ENCODE measurements at regions not wholly inside any gene's neighbourhood (a gene's known extent, or its start where the extent isn't known, plus 50 kb on each side); places are given as distances from the start of the nearest gene placed in this dataset.

GRCh38 chr4:133943081-133943480 lies 258.5 kb downstream of the PABPC4L start:
- Histone ChIP-seq H3K27me3 (ENCODE audit: control insufficient read depth, insufficient read depth, low read length) (no peaks in the 10 kb centered on the region), H3K4me1 (ENCODE audit: control insufficient read depth, low read depth, low read length) (peaks cover 6% of the 10 kb centered on the region), H3K4me3 (ENCODE audit: low read length) (no peak overlapping the region), H3K9me3 (ENCODE audit: control insufficient read depth, low read depth, low read length) (no peaks in the 10 kb centered on the region), H3K9ac (ENCODE audit: low read length) (no peak overlapping the region), H3K36me3 (ENCODE audit: control insufficient read depth, low read depth, low read length) (no peaks in the 10 kb centered on the region), H3K27ac (ENCODE audit: low read length) (no peak overlapping the region)

- Histone ChIP-seq H3K9me3 (ENCODE audit: control insufficient read depth, low read depth, low read length) (no peaks in the 10 kb centered on the region), H3K36me3 (ENCODE audit: control insufficient read depth, low read depth, low read length) (no peaks in the 10 kb centered on the region)
Observed at GRCh38 chr4:133938061-133938460, 263.5 kb downstream of the PABPC4L start.

GRCh38 chr4:133929531-133930239 lies 271.9 kb downstream of the PABPC4L start:
- no peaks in the 10 kb centered on the region for H3K36me3 ChIP-seq (ENCODE audit: control insufficient read depth, low read depth, low read length)
- no peaks in the 10 kb centered on the region for H3K4me1 ChIP-seq (ENCODE audit: control insufficient read depth, low read depth, low read length)
- H3K9me3 ChIP-seq (ENCODE audit: control insufficient read depth, low read depth, low read length), result no peaks in the 10 kb centered on the region
- no peak overlapping the region for H3K27ac ChIP-seq (ENCODE audit: low read length)
- no peak overlapping the region for H3K4me3 ChIP-seq (ENCODE audit: low read length)
- no peaks in the 10 kb centered on the region for H3K27me3 ChIP-seq (ENCODE audit: control insufficient read depth, insufficient read depth, low read length)
- no peak overlapping the region for H3K9ac ChIP-seq (ENCODE audit: low read length)

More at GRCh38 chr4:133938061-133938460, 263.5 kb downstream of the PABPC4L start:
- Histone ChIP-seq H3K27ac (ENCODE audit: low read length) (no peak overlapping the region), H3K4me3 (ENCODE audit: low read length) (no peak overlapping the region), H3K9ac (ENCODE audit: low read length) (no peak overlapping the region), H3K27me3 (ENCODE audit: control insufficient read depth, insufficient read depth, low read length) (no peaks in the 10 kb centered on the region), H3K4me1 (ENCODE audit: control insufficient read depth, low read depth, low read length) (peaks cover 6% of the 10 kb centered on the region)

GRCh38 chr4:133921280-133922195 lies 280.1 kb downstream of the PABPC4L start:
- Histone ChIP-seq H3K36me3 (ENCODE audit: control insufficient read depth, low read depth, low read length) (no peaks in the 10 kb centered on the region), H3K4me3 (ENCODE audit: low read length) (no peak overlapping the region), H3K4me1 (ENCODE audit: control insufficient read depth, low read depth, low read length) (no peaks in the 10 kb centered on the region), H3K27me3 (ENCODE audit: control insufficient read depth, insufficient read depth, low read length) (no peaks in the 10 kb centered on the region), H3K27ac (ENCODE audit: low read length) (no peak overlapping the region), H3K9ac (ENCODE audit: low read length) (no peak overlapping the region), H3K9me3 (ENCODE audit: control insufficient read depth, low read depth, low read length) (no peaks in the 10 kb centered on the region)

GRCh38 chr4:133920236-133920635 lies 281.4 kb downstream of the PABPC4L start:
- no peak overlapping the region for H3K4me3 ChIP-seq (ENCODE audit: low read length)
- H3K4me1 ChIP-seq (ENCODE audit: control insufficient read depth, low read depth, low read length), result no peaks in the 10 kb centered on the region
- H3K36me3 ChIP-seq (ENCODE audit: control insufficient read depth, low read depth, low read length), result no peaks in the 10 kb centered on the region
- no peaks in the 10 kb centered on the region for H3K27me3 ChIP-seq (ENCODE audit: control insufficient read depth, insufficient read depth, low read length)
- no peak overlapping the region for H3K9ac ChIP-seq (ENCODE audit: low read length)
- no peaks in the 10 kb centered on the region for H3K9me3 ChIP-seq (ENCODE audit: control insufficient read depth, low read depth, low read length)
- no peak overlapping the region for H3K27ac ChIP-seq (ENCODE audit: low read length)

- Histone ChIP-seq H3K9me3 (ENCODE audit: control insufficient read depth, low read depth, low read length) (no peaks in the 10 kb centered on the region), H3K27me3 (ENCODE audit: control insufficient read depth, insufficient read depth, low read length) (no peaks in the 10 kb centered on the region), H3K36me3 (ENCODE audit: control insufficient read depth, low read depth, low read length) (no peaks in the 10 kb centered on the region), H3K4me1 (ENCODE audit: control insufficient read depth, low read depth, low read length) (no peaks in the 10 kb centered on the region), H3K4me3 (ENCODE audit: low read length) (no peak overlapping the region), H3K9ac (ENCODE audit: low read length) (no peak overlapping the region), H3K27ac (ENCODE audit: low read length) (no peak overlapping the region)
Observed at GRCh38 chr4:133910165-133910564, 291.4 kb downstream of the PABPC4L start.

GRCh38 chr4:133903029-133903428 lies 298.6 kb downstream of the PABPC4L start:
- H3K27me3 ChIP-seq (ENCODE audit: control insufficient read depth, insufficient read depth, low read length), result no peaks in the 10 kb centered on the region
- H3K27ac ChIP-seq (ENCODE audit: low read length), result no peak overlapping the region
- no peaks in the 10 kb centered on the region for H3K36me3 ChIP-seq (ENCODE audit: control insufficient read depth, low read depth, low read length)
- no peaks in the 10 kb centered on the region for H3K4me1 ChIP-seq (ENCODE audit: control insufficient read depth, low read depth, low read length)
- no peak overlapping the region for H3K4me3 ChIP-seq (ENCODE audit: low read length)
- H3K9ac ChIP-seq (ENCODE audit: low read length), result no peak overlapping the region
- H3K9me3 ChIP-seq (ENCODE audit: control insufficient read depth, low read depth, low read length), result no peaks in the 10 kb centered on the region

- H3K4me3 ChIP-seq (ENCODE audit: low read length), result no peak overlapping the region
- H3K9ac ChIP-seq (ENCODE audit: low read length), result no peak overlapping the region
- no peaks in the 10 kb centered on the region for H3K9me3 ChIP-seq (ENCODE audit: control insufficient read depth, low read depth, low read length)
- no peaks in the 10 kb centered on the region for H3K4me1 ChIP-seq (ENCODE audit: control insufficient read depth, low read depth, low read length)
- H3K36me3 ChIP-seq (ENCODE audit: control insufficient read depth, low read depth, low read length), result no peaks in the 10 kb centered on the region
- no peaks in the 10 kb centered on the region for H3K27me3 ChIP-seq (ENCODE audit: control insufficient read depth, insufficient read depth, low read length)
- H3K27ac ChIP-seq (ENCODE audit: low read length), result no peak overlapping the region
Observed at GRCh38 chr4:133891011-133891410, 310.6 kb downstream of the PABPC4L start.

- Histone ChIP-seq H3K9me3 (ENCODE audit: control insufficient read depth, low read depth, low read length) (no peaks in the 10 kb centered on the region), H3K36me3 (ENCODE audit: control insufficient read depth, low read depth, low read length) (no peaks in the 10 kb centered on the region)
Observed at GRCh38 chr4:133887723-133888122, 313.9 kb downstream of the PABPC4L start.

GRCh38 chr4:133869486-133869885 lies 332.1 kb downstream of the PABPC4L start:
- H3K9ac ChIP-seq (ENCODE audit: low read length), result no peak overlapping the region
- H3K9me3 ChIP-seq (ENCODE audit: control insufficient read depth, low read depth, low read length), result no peaks in the 10 kb centered on the region
- no peaks in the 10 kb centered on the region for H3K27me3 ChIP-seq (ENCODE audit: control insufficient read depth, insufficient read depth, low read length)
- H3K4me1 ChIP-seq (ENCODE audit: control insufficient read depth, low read depth, low read length), result no peaks in the 10 kb centered on the region
- no peaks in the 10 kb centered on the region for H3K36me3 ChIP-seq (ENCODE audit: control insufficient read depth, low read depth, low read length)
- no peak overlapping the region for H3K27ac ChIP-seq (ENCODE audit: low read length)
- no peak overlapping the region for H3K4me3 ChIP-seq (ENCODE audit: low read length)

More at GRCh38 chr4:133887723-133888122, 313.9 kb downstream of the PABPC4L start:
- H3K27ac ChIP-seq (ENCODE audit: low read length), result no peak overlapping the region
- no peak overlapping the region for H3K9ac ChIP-seq (ENCODE audit: low read length)
- H3K4me3 ChIP-seq (ENCODE audit: low read length), result no peak overlapping the region
- H3K27me3 ChIP-seq (ENCODE audit: control insufficient read depth, insufficient read depth, low read length), result no peaks in the 10 kb centered on the region
- H3K4me1 ChIP-seq (ENCODE audit: control insufficient read depth, low read depth, low read length), result no peaks in the 10 kb centered on the region

GRCh38 chr4:133868856-133869255 lies 332.7 kb downstream of the PABPC4L start:
- no peak overlapping the region for H3K4me3 ChIP-seq (ENCODE audit: low read length)
- H3K36me3 ChIP-seq (ENCODE audit: control insufficient read depth, low read depth, low read length), result no peaks in the 10 kb centered on the region
- H3K9me3 ChIP-seq (ENCODE audit: control insufficient read depth, low read depth, low read length), result no peaks in the 10 kb centered on the region
- H3K4me1 ChIP-seq (ENCODE audit: control insufficient read depth, low read depth, low read length), result no peaks in the 10 kb centered on the region
- H3K27me3 ChIP-seq (ENCODE audit: control insufficient read depth, insufficient read depth, low read length), result no peaks in the 10 kb centered on the region
- H3K27ac ChIP-seq (ENCODE audit: low read length), result no peak overlapping the region
- H3K9ac ChIP-seq (ENCODE audit: low read length), result no peak overlapping the region

Data from iPS-18a (cell line).